HL-60 (cell line): ENCODE measurements at regions not wholly inside any gene's neighbourhood (a gene's known extent, or its start where the extent isn't known, plus 50 kb on each side); places are given as distances from the start of the nearest gene placed in this dataset.

ENCODE experiments used
- DNase-seq, 2 experiments: peaks; one replicate each; pipeline ENCODE4 v3.0.0-alpha.2; 2010 to 2020; ENCODE audit warnings: low read depth in 1 of 2, low spot score in 1 of 2
- H3K27ac ChIP-seq: fragments of 250-450 bp; sonication (Bioruptor Pico); replicated peaks from 2 replicates; pipeline ENCODE4 v1.5.1; 2020; ENCODE audit warnings: mild to moderate bottlenecking, moderate library complexity
- H3K27me3 ChIP-seq: fragments of 250-450 bp; sonication (Bioruptor Pico); 2 replicates; pipeline ENCODE4 v1.5.1; 2021; ENCODE audit warnings: mild to moderate bottlenecking, moderate library complexity; ENCODE audit not compliant: insufficient read depth, poor library complexity, severe bottlenecking
- H3K4me3 ChIP-seq: replicated peaks from 2 replicates; pipeline ENCODE4 v1.5.1; 2011; ENCODE audit warnings: mild to moderate bottlenecking, control low read depth, low read length; ENCODE audit not compliant: insufficient read depth
- CTCF ChIP-seq: IDR thresholded peaks from one replicate; pipeline ENCODE4 v1.5.1; 2011; ENCODE audit warnings: low read length, control low read depth, inconsistent platforms; ENCODE audit not compliant: insufficient read depth
- GABPA ChIP-seq: IDR thresholded peaks from 2 replicates; pipeline ENCODE4 v1.6.1; 2012; ENCODE audit warnings: low read depth
- POLR2AphosphoS5 ChIP-seq: IDR thresholded peaks from 2 replicates; pipeline ENCODE4 v1.6.1; 2012; ENCODE audit warnings: low read depth
- REST ChIP-seq: IDR thresholded peaks from 2 replicates; pipeline ENCODE4 v1.6.1; 2012; ENCODE audit warnings: low read depth; ENCODE audit not compliant: insufficient replicate concordance
- SPI1 ChIP-seq: IDR thresholded peaks from 2 replicates; pipeline ENCODE4 v1.6.1; 2012; ENCODE audit warnings: low read depth, mild to moderate bottlenecking, borderline replicate concordance

GRCh38 chr11:39712581-39712980, 1746.9 kb downstream of the LRRC4C start:
- DNase-seq, result no peak
- Histone ChIP-seq H3K27ac (no peak overlapping the region), H3K4me3 (no peak overlapping the region), H3K27me3 (no peaks in the 10 kb centered on the region)
- no peak for TF ChIP-seq REST
- no peak for TF ChIP-seq CTCF
- no peak for TF ChIP-seq POLR2AphosphoS5
- TF ChIP-seq SPI1, result no peak
- TF ChIP-seq GABPA, result no peak

DNA sequence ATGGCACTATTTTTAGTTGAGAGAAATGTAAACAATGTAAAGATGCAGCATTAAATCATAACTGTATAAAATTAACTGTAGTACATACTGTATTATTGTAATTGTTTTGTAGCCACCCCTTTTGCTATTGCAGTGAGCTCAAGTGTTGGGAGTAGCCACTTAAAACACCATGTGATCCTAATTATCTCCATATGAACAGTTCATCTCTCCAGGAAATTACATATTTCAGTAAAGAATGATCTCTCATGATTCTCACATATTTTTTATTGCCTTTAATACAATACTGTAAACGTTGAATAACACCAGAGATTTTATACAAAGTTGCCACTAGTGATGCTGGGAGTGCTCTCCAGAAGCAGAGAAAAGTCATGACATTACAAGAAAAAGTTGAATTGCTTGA, 1768.6 kb downstream of the LRRC4C start:
- TF ChIP-seq SPI1 (no peak), REST (no peak), GABPA (no peak), CTCF (no peak), POLR2AphosphoS5 (no peak)
- DNase-seq, result no peak

DNA sequence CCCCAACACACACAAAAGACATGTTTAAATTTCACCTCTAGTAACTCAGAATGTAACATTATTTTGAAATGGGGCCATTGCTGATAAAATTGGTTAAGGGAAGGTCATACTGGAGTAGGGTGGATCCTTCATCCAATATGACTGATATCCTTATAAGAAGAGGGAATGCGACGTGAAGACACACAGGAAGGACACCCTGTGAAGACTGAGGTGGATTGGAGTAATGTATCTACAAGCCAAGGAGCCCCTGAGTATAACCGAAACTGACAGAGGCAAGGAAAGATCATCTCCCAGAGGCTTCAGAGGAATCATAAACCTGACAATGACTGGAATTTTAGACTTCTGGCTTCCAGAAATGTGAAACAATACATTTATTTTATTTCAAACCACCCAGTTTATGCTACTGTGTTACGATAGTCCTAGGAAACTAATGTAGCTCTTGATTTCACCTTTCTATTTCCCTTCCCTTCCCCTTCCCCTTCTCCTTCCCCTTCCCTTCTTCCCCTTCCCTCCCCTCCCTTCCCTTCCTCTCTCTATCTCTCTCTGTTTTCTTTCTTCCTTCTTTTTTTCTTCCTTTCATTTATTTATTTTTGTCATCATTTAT, 1775.4 kb downstream of the LRRC4C start:
- no peak for DNase-seq
- no peak overlapping the region for H3K4me3 ChIP-seq
- no peak overlapping the region for H3K27ac ChIP-seq
- no peaks in the 10 kb centered on the region for H3K27me3 ChIP-seq
- TF ChIP-seq POLR2AphosphoS5 (no peak), CTCF (no peak), SPI1 (no peak), GABPA (no peak), REST (no peak)

More for the DNA sequence above, 1768.6 kb downstream of the LRRC4C start:
- no peak overlapping the region for H3K27ac ChIP-seq
- H3K4me3 ChIP-seq, result no peak overlapping the region
- H3K27me3 ChIP-seq, result no peaks in the 10 kb centered on the region
